AG08395 (cell line): ENCODE measurements at regions not wholly inside any gene's neighbourhood (a gene's known extent, or its start where the extent isn't known, plus 50 kb on each side); places are given as distances from the start of the nearest gene placed in this dataset.
"Not testable (repeated sequence)": the region's sequence is repeated elsewhere in the genome, so short reads cannot be mapped to it uniquely, and the experiment has no call there.

Experiments
- DNase-seq: peaks from one replicate; pipeline ENCODE4 v3.0.0; 2012; ENCODE audit warnings: mixed read lengths, low spot score

DNA sequence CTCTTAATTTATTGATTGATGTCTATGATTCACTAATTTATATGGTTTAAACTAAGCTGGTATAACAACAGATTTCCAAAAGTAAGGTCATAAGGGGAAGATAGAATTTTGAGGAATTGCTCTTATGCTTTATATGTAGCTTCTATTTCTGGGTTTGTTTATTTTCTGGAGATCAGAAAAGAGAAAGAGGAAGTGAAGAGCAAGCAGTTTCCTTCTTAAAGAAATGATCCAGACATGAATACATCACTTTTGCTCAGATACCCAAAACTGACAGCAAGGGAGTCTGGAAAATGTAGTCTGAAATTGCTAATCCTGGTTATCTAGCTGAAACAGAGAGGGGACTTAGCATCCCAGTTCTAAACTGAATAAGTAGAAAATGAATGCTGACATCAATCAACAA lies 912.5 kb upstream of the CRIM1 start:
- no peak for DNase-seq

DNA sequence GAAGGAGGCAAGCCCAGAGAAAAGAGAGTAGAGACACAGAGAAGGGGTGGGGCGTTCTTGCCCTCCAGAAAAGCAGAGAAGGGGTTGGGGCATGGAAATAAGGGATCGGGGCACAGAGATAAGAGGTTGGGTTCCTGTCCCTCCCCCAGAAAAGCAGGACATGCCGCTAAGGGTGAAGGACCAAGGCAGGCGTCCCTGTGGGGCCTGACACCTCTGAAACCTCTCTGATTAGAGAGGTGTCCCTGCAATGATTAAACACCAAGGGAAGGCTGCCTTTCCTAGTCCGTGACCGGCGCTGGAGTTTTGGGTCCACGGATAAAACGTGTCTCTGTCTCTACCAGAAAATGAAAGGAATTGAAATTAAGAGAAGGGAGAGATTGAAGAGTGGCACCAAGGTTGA lies 914.0 kb upstream of the CRIM1 start:
- not testable (repeated sequence) for DNase-seq

DNA sequence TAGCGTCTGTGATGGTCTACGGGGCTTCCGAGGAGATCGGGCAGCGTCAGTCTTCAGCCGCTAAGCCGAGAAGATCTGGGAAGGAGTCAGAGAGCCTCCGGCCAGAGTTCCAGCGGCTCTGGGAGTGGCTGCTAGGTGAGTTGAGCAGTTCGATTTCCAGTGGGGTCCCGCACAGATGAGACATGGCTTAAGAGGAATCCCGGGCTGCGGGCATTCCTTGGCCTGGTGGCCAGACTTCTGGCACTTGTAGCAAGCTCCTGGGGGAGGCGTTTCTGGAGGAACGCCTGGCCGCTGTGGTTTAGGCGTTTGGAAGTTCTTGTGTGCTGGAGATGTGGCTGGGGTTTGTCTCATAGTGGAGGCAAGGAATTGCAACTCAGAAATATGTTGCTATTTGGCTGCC lies 915.3 kb upstream of the CRIM1 start:
- DNase-seq = not testable (repeated sequence)

DNA sequence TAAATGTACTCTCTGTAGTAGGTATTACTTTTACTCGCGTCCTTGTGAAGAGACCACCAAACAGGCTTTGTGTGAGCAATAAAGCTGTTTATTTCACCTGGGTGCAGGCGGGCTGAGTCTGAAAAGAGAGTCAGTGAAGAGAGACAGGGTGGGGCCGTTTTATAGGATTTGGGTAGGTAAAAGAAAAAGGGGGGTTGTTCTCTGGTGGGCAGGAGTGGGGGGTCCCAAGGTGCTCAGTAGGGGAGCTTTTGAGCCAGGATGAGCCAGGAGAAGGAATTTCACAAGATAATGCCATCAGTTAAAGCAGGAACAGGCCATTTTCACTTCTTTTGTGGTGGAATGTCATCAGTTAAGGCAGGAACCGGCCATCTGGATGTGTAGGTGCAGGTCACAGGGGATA lies 918.7 kb upstream of the CRIM1 start:
- DNase-seq = not testable (repeated sequence)

DNA sequence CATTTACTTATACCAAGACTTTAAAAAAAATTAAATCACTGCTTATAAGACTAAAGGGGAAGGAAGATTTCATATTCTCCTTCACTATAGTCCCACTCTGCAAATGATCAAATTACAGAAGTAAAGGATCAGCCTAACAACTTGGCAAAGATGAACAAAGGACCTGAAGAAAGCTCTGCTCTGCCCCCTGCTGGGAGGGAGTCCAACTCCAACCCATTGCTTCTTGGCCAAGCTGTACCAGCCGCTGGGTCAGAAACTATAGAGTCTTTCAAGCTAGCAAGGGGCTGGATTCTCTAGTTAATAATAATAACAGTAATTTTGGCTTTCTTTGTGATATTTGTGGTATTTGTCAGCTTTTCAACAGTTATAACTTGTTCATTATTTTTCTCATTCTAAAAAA lies 927.0 kb upstream of the CRIM1 start:
- DNase-seq = no peak

DNA sequence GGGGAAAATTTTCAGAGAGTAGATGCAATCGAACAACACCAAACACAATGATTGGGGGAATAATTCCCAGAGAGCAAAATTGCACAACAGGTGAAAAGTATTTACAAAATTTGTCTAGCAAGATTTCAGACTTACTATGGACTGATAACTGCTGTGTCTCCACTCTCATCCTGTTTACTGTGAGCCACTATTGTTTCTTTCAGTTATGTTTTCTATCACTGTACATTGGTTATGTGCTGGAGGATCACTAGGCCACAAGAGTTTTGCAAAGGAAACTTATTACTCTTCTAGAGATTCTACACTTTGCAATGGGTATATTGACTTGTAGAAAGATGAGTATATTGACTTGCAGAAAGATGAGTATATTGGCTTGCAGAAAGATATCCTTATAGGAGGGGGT lies 934.1 kb upstream of the CRIM1 start:
- no peak for DNase-seq

DNA sequence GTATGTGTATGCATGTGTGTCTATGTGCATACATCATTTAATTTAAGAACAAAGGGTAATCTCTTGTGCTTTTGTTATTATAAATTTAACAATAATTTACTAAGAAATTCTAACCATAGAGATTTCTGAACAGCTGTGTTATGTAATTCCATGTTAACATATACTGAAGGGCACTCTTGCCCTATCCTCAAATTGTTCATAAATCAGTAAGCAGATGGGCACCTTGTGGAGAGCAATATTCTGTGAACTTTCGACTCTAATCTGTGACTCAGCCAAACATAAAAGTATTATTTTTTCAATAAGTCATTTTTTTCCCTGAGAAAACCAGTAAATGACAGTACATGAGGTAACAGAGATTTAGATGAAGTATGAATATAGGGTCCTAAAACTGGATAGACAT lies 938.3 kb upstream of the CRIM1 start:
- DNase-seq = no peak

DNA sequence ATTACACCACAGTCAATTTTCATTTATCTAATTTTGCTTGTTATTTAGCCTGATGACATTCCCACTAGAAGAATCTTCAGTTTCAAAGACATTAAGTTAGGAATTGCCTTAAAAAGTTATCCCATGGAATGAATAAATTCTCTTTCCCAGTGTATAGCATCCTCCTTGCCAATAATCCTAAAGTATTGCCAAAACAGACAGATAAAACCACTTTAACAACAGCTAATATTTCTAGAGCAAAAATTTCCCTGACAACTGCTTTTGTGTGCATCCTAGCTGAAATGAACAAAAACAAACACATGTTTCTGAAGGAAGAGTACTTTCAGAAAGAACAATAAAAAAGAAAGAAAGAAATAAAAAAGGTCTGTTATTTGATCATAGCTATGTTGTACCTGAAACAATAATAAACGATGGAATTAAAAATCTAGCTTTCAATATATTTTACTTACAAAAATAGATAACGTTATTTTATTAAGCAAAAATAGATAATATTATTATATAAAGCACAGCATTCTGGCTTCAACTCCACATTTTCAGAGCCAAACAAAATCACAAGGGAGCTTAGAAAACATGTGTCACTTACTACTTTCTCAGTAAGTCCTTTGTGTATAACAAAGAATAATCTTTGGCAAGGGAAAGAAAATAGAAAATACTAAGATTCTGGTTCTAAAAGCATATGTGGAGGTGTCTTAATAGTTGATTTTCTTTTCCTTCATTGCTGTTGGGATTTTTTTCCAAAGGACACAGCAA lies 939.0 kb upstream of the CRIM1 start:
- DNase-seq = no peak

DNA sequence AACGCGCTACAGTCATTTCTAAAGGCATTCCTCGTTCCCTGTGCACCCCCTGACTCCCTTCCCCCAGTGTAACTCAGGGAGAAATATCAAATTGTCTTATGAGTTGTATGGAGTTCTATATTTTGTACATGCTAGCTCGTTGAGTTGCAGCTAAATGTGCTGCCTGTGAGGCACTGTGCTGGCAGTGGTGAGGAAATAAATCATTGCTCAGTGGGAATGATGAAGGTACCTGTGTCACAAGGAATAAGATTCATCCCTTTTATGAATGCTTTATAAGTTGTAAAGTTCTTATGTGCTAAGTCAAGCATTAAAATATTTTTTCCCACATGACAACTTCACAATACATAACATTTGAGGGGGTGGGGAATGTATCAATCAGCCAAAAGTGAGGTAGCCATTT lies 939.6 kb upstream of the CRIM1 start:
- no peak for DNase-seq

DNA sequence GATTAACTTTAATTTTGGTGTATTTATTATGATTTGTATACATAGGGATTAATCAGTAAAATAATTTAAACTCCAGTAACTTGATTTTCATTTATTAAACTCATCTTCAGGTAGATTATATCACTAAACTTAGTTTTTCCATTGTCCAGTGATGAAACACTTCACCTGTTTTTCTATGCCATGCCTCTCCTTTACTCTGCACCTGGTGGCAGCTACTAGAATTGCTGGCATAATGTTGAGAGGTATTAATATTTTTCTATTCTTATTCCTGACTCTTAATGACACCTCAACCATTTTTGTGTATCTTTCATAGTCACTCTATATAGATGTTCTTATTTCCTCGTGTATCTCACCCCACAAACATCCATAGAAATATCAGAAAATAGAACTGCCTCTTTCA lies 940.3 kb upstream of the CRIM1 start:
- no peak for DNase-seq

DNA sequence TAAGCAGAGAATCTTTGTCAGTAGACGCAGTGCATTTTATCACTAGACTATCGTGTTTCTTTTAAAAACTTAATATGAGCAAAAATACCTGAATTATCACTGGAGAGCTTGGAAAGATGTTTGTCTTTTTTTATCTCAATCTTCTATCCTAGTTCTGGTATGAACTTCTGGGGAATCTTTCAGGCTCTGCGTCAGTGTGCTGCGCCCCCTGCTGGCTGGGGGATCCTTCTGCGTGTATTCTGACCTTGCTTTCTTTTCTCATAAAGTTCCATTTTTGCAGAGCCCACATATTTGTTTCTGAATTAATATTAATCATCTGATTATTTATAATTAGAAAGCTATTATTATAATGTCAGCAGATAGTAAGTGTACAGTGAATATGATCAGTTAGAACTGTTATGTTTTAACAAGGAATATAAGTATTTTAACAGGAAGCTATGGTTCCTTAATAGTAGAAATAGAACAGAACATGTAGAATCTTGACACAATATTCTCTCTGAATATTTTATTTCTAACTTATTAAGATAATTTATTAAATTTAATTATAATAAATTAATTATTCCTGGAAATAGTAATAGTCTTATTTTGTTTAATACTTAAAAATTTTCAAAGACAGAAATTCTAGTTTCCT lies 945.0 kb upstream of the CRIM1 start:
- DNase-seq = peak; percentile 2

DNA sequence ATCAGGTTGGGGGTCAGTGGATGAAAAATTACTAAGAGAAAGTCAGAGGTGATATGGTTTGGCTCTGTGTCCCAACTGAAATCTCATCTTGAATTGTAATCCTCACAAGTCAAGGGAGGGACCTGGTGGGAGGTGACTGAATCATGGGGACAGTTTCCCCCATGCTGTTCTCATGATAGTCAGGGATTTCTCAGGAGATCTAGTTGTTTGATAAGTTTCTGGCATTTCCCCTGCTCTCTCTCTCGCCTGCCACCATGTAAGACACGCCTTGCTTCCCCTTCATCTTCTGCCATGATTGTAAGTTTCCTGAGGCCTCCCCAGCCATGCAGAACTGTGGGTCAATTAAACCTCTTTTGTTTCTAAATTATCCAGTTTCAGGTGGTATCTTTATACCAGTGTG lies 945.8 kb upstream of the CRIM1 start:
- DNase-seq = no peak

DNA sequence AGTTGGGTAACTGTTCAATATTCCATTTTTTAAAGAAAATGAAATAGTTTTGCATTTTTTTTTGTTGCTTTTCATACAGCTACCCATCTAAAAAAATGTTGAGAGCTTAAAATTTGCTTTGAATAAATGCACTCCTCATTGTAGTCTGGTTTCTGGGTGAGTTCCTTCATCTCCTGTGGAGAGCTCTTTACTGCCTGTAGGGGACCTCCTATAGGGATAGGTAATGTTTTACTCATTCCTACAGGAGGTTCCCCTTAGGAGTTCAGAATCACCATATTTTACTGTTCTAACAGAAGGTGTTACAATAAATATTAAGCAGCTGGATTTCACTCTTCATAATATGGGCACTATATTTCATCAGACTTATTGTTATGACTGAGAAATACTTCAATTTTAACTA lies 947.3 kb upstream of the CRIM1 start:
- DNase-seq = no peak

DNA sequence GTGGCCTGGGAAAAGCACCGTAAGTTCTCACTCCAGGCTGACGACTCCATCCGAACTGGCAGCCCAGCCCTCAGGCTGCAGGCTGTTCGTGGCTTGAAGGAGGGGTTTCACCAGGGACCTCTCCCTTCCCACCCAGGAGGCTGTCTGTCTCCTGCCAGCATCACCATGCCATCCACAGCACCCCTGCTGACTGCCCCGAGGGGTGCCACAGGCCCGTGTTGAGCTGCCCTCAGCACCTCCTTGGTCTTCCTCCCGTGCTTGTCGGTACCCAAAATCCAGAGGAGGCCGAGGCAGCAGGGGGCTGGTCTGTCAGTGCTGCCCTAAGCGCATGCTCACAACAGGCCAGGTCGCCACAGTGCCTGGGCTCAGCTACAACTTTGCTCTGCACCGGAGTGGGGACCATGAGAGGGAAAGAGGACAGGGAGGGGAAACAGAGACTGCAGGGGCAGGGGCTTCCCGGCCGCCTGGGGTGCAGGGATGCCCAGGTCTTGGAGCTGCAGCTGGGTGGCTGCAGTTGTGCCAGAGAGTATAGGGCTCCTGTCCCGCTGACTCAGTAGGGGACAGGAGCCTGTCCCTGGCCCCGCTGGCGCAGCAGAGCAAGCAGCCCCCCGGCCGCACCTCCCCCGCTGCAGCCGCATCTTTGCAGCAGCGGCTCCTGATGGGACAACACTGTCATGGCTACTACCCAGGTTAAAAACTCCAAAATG lies 963.7 kb upstream of the CRIM1 start:
- DNase-seq = no peak

DNA sequence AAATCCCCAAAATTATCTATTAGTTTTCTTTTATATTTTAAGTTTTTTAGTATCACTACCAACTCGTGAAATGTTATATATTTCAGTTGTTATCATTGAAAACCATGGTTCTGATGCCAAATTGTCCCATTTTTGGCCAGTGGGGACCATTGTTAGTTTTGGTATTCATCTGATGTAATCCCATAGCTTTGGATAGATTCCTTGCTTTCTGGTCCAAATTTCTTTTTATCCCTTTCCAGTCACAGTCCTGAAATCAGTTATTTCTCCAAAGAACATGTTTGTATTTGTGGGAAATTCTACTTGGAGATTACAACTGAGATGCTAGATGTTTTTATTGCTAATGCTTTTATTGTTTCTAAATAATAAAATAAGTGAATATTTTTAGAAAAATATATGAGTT lies 976.8 kb upstream of the CRIM1 start:
- no peak for DNase-seq

DNA sequence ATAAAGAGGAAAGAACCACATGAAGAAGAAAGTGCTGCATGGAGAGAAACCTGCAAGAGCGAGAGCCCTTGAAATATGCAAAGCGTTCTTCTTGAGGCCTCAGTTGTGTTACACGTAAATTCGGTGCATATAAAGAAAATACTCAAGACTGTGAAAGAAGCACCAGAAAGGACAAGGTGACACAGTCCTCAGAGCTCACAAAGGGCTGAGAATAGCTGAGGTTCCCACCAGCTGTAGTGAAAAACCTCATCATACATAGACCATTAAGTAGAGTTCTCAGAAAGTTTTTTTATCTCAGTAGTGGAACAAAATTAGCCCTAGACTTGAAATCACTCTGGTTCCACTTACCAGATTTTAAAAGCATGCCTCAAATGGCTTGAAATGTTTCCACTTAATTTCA lies 980.7 kb upstream of the CRIM1 start:
- DNase-seq = no peak

DNA sequence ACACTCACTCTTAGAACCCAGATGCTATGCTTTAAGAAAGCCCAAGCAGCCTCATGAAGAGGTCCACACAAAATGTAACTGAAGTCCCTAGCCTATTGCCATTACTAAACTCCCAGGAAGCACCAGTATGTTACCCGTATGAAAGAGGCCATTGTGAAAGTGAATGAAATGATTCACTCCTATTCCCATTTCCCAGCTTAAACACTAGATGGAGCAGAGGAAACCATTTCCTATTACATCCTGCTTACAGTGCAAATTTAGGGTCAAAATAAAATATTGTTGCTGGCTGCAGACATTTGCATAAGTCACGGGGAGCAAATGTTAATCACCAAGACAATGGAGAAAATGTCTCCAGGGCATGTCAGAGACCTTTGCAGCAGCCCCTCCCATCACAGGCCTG lies 989.7 kb upstream of the CRIM1 start:
- DNase-seq = no peak

DNA sequence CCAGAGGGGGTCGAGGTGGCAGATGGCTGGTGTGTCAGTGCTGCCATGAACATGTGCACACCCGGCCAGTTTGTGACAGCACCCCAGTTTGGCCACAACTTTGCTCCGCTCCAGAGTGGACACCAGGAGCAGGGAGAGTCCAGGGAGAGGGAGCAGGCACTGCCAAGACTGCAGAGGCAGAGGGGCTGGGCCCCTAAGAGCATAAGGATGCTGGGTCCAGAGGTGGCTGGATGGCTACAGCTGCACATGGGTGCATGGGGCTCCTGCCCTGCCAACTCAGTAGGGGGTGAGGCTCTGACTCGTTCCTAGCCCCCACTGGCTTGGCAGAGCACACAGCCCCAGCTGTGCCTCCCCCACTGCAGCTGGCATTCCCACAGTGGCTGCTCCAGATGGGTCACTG lies 999.2 kb upstream of the CRIM1 start:
- DNase-seq = no peak

DNA sequence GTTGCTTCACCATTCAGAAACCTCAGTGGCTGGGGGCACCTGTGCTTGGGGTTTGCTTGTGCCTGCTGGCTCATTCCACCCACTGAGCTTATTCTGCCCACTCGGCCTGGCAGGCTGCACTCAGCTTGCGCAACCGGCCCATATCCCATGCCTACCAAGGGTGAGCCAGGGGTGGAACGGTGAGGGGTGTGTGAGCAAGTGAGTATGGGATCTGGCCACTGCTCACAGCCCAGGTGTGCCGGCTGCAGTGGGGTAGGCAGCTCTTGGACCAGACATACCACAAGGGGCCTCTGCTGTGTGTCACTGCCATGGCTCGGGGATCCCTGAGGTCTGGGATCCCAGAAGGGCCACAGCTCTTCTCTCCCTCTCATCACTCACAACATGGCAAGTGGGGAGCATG lies 1000.5 kb upstream of the CRIM1 start:
- no peak for DNase-seq

DNA sequence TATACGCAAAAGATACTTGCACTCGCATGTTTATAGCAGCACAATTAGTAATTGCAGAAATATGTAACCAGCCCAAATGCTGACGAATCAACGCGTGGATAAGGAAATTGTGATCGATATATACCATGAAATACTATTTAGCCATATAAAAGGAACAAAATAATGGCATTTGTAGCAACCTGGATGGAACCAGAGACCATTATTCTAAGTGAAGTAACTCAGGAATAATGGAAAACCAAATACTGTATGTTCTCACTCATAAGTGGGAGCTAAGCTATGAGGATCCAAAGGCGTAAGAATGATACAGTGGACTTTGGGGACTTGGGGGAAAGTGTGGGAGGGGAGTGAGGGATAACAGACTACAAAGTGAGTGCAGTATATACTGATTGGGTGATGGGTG lies 1008.0 kb upstream of the CRIM1 start:
- no peak for DNase-seq

DNA sequence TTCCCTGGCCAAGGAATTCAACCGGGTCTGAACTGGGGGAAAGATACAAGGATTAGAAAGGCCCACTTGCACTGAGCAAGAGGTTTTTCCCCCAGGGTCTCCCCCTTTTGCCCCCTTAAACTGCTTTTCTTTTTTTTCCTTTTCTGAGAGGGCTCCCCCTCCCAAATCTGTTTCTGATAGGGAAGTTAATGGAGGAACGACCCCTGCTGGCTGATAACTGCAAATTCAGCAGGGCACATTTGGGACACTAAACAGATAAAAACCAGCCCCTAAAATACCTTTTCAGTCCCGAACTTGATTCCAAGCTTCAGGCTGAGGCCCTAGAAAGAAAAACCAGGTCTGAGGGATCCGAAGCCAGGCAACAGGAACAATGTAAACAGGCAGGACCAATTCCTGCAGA lies 1012.4 kb upstream of the CRIM1 start:
- DNase-seq = no peak

DNA sequence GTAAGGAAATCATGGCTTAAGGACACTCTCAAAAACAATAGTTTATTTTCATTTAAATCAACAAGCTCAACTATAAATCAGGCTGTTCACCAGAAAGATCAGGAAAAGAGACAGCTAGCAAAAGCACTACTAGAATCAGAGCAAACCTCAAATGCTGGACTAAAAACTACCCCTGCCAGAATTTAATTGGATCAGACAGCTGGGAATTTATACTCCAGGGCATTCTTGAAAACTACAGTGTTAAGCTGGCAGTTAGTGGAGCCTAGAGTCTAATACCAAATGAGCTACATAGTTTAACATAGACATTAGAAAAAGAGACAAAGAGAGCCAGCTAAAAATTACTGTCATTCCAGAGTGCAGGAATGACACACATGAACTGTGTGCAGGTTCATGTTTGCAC lies 1016.4 kb upstream of the CRIM1 start:
- DNase-seq = no peak

DNA sequence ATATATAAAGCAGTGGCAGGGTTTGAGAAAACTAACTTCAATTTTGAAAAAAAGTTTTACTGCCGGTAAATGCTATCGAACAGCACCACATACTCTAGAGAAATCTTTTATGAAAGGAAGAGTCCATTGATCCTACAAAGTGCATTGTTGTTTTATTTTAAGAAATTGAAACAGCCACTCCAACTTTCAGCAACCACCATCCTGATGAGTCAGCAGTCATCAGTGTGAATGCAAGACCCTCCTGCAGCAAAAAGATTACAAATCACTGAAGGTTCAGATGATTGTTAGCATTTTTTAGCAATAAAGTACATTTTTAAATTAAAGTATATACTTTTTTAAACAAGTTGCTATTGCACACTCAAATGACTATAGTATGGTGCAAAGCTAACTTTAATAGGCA lies 1017.7 kb upstream of the CRIM1 start:
- no peak for DNase-seq

DNA sequence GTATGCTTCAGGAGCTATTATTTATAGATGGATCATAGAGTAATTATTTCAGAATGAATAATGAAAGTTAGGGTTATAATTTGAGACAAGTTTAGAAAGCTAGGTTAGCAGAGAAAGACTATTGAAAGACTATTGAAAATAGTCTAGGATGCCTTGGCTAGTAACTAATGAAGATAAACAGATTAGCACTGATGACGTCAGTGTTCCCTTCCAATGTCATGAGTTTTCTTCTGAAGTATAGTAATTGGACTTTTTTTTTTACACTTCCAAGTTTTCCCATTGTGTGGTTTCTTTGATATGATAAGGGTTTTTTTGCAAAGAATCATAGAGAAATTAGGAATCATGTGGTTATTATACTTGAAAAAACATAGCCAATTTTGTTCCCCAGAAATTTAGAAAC lies 1041.5 kb upstream of the CRIM1 start:
- no peak for DNase-seq
